ENCODE measurements at regions not wholly inside any gene's neighbourhood (a gene's known extent, or its start where the extent isn't known, plus 50 kb on each side); places are given as distances from the start of the nearest gene placed in this dataset.

DNA sequence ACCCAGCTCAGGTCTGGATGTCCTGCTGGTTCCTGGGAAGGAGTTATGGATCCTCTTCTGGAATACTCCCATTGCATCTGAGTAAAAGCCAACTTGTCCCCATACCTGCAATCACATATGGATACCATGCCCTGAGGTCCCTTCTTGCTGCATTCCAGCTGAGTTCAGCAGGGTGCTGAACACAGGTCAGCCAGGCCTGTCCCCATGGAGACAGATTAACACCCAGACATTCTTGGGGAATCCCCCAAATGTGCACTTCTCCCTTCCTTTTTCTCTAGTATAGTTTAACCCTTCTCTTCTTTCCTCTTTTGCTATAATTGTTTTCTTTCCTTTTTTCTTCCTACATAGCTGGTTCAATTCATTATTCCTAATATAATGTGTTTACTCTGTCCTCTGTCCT is 799.6 kb upstream of the HS6ST1 start:
- in situ Hi-C loops (cut with HindIII; ENCODE audit: low pct_unique_long_range_greater_than_20kb, low sequenced_read_pairs), result no loop called here
- no peak for DNase-seq (ENCODE audit: low read depth)

DNA sequence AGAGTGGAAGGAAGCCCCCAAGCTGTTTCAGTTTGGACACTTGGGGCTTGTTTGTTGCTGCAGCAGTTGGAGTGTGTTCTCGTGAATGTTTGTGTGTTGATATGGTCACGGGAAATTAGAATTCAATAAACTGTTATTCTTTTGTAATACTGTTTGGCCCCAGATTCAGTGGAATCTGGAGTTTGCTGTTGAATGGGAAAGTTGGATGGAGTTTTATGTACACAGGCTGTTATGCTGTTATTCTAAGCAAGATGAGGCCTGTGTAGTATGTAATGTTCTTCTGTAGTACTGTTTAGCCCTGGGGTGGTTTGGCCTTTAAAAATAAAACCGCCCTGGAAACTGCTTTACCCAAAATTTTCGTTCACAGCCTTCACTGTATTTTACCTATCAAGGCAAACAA is 810.4 kb upstream of the HS6ST1 start:
- in situ Hi-C loops (cut with HindIII; ENCODE audit: low pct_unique_long_range_greater_than_20kb, low sequenced_read_pairs), result no loop called here
- no peak for DNase-seq (ENCODE audit: low read depth)

DNA sequence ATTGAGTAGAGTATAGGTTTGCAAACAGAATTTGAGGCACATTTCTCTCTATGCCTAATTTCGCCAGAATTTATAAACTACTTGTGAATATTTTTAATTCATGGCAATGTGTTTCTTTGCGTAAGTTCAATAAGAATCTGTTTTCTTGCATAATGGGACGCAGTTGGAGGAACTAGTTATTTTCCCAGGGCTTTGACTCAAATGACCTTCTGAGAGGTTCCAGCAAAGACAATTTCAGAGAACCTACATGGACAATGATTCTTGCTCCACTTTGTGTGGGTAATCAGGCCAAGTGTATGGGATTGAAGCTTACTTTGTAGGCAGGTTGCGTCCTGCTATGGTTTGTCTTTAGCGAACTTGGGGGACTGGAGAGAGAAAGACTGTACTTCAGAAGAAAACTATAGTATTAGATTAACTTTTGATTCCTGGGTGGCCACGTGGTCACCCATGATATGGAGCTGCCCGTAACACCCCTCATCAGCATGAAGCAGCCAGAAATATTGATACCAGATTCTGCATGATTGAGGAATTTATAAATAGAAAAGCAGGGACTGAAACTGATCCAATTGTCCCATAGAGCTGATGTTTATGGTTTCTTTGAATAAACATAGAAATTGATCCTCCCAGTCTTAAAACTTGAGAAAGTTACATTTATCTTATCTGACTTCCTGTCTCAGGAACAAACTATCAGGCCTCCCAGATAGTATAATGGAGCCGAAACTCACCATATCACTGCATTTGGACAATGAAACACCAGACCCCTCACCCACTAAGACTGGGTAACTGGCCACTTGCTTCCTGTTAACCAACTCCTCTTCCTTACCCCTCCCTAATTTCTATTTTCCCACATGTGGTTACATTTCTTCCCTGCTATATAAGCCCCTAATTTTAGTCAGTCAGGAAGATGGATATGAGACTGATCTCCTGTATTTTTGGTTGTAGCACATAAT is 815.3 kb upstream of the HS6ST1 start:
- in situ Hi-C loops (cut with HindIII; ENCODE audit: low pct_unique_long_range_greater_than_20kb, low sequenced_read_pairs), result no loop called here
- DNase-seq (ENCODE audit: low read depth), result no peak

DNA sequence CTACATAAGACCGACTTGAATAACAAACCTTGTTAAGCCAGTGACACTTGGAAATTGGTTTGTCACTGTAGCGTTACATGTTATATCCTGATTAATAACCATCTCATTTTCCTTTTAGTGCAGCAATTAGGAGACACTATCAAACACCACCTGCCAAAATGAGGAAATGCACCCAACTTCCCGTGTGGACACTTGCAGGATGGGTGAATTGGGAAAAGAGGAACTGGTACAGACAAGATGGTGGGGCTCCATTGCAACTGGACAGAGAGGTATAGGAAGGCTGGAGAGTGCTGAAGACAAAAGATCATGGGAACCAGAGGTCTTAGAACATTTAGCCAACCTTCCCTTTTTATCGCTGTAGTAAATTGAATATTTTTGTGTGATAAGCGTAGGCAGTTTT is 816.3 kb upstream of the HS6ST1 start:
- in situ Hi-C loops (cut with HindIII; ENCODE audit: low pct_unique_long_range_greater_than_20kb, low sequenced_read_pairs), result no loop called here
- DNase-seq (ENCODE audit: low read depth), result no peak

DNA sequence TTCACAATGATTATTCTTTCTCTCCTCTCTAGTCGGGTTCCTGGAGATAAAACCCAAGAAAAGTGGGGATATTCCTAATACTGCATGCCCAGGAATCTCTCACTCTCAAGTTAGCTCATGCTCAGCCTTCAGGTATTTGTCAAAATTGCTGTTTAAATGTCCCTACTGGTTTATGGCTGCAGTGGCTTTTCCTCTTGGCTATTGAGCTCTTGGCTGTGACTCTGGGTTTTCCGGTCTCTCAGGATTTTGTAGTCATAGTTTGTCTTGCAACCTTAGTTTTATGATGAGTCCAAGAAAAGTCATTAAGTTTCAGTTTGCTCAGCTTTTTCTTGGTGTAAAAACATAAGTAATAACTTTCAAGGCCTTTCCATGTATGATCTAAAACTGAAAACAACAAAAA is 820.7 kb upstream of the HS6ST1 start:
- in situ Hi-C loops (cut with HindIII; ENCODE audit: low pct_unique_long_range_greater_than_20kb, low sequenced_read_pairs), result no loop called here
- DNase-seq (ENCODE audit: low read depth), result no peak

DNA sequence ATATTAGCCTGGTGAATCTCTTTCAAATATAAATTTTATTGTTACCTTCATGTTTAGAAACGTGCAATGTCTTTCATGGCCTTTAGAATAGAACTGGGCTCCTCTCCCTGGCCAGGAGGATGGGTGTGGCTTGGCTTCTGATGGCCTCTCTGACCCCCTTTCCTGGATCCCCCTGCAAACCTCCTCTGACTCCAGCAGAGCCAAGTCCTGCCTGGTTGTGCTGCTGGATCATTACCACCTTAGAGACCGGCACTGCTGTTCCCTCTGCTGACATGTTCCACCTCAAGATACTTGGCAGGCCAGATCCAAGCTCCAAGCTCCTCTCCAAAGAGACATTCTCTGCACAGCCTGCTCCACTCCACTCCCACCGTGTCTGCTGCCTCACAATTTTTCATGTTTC is 823.8 kb upstream of the HS6ST1 start:
- in situ Hi-C loops (cut with HindIII; ENCODE audit: low pct_unique_long_range_greater_than_20kb, low sequenced_read_pairs), result no loop called here
- no peak for DNase-seq (ENCODE audit: low read depth)

DNA sequence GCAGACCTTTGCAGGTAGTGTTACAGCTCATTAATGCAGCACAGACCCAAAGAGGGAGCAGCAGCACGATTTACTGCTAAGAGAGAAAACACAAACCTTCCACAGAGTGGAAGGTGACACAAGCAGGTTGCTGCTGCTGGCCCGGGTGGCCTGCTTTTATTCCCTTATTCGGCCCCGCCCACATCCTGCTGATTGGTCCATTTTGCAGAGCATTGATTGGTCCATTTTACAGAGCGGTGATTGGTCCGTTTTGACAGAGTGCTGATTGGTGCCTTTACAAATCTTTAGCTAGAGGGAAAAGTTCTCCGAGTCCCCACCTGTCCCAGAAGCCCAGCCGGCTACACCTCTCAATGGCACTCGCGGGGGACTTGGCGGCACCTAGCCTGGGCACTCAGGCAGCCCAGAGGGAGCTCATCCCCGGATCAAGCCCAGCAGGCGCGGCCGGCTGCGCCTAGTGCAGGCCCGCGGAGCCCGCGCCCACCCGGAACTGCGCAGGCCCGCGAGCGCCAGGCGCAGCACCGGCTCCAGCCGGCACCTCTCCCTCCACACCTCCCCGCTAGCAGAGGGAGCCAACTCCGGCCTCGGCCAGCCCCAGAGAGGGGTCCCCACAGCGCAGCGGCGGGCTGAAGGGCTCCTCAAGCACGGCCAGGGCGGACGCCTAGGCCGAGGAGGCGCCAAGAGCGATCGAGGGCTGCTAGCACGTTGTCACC is 825.6 kb upstream of the HS6ST1 start:
- in situ Hi-C loops (cut with HindIII; ENCODE audit: low pct_unique_long_range_greater_than_20kb, low sequenced_read_pairs), result no loop called here
- no peak for DNase-seq (ENCODE audit: low read depth)

DNA sequence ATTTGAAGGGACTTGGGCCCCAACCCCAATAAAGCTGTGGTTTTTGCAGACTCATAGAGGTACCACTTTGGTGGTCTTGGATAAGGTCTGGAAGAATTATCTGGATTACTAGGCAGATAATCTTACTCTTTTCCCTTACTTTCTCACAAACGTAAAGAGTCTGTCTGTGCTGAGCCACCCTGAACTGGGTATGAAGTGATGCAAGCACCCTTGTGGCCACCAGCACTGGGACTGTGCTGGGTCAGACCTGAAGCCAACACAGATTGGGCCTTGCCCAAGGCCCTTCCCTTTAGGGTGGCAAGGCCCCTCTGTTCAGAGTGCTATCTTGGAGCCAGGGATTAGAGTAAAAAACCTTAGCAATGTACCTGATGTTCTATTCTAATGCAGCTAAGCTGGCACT is 827.0 kb upstream of the RAB6C start:
- DNase-seq (ENCODE audit: low read depth), result no peak
- in situ Hi-C loops (cut with HindIII; ENCODE audit: low pct_unique_long_range_greater_than_20kb, low sequenced_read_pairs), result no loop called here

DNA sequence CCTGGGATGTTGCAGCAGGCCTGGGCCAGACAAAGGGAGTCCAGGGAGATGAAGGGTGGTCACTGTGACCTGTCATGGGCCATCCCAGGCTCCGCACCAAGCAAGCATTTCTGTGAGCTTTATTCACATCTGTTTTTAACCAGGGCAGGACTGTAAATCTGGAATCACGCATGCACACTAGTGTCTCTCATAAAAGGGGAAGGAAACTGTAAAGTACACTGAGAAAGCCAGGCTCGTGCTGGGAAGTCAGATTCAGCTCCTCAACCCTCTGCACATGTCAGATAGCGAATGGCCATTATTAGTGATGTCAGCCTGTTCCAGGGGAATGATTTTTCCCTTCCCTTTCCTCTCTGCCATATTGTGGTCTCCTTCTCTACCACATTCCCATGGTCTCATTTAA is 818.6 kb upstream of the RAB6C start:
- in situ Hi-C loops (cut with HindIII; ENCODE audit: low pct_unique_long_range_greater_than_20kb, low sequenced_read_pairs), result no loop called here
- DNase-seq (ENCODE audit: low read depth), result no peak

DNA sequence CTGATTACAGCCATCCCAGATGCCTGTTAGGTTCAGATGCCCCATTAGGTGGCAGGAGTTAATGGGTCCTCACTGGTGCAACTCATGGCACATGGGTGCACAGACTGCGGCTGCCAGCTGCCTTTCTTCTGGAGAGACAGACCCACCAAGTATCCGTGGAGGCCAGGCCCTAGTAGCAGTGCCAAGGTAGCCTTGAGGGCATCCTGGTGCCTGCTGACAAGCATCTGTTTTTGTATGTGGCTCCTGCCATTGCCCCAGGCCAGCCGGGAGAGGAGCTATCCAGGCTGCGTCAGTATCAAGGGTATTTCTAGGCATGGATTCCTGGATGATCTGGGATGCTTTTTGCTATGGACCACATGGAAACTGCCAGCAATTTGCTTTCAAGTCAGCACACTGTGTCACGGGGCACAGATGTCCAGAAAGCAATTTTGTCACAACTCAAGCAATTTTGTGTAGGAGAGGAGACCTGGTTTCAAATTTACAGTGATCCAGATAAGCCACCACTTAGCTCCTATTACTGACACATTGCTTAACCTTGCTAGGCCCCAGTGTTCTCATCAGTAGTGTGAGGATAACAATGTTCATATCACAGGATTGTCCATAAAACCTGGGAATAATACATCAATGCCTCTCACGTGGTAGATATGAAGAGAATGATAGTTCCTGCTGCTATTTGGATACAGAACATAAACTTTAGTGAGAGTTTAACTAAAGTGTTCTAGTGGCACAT is 815.1 kb upstream of the RAB6C start:
- in situ Hi-C loops (cut with HindIII; ENCODE audit: low pct_unique_long_range_greater_than_20kb, low sequenced_read_pairs), result no loop called here
- DNase-seq (ENCODE audit: low read depth), result no peak

DNA sequence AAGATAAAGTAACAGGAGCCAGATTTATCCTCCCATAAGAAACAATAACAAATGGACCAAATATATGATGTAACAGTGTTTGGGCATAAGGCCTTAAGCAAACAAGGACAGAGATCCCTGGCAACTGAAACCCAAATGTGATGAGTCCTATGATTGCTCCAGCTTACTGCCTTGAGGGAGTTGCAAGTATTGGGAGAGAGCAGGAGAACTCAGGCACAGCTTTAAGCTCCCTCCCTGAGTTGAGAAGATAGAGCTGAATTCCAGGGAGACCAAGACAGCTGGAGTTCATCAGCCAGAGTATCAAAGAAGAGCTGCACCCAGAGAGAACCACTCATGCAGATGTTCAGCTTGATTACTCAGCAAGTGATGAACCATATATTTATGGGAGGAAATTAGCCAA is 814.5 kb upstream of the RAB6C start:
- no peak for DNase-seq (ENCODE audit: low read depth)
- in situ Hi-C loops (cut with HindIII; ENCODE audit: low pct_unique_long_range_greater_than_20kb, low sequenced_read_pairs), result no loop called here

DNA sequence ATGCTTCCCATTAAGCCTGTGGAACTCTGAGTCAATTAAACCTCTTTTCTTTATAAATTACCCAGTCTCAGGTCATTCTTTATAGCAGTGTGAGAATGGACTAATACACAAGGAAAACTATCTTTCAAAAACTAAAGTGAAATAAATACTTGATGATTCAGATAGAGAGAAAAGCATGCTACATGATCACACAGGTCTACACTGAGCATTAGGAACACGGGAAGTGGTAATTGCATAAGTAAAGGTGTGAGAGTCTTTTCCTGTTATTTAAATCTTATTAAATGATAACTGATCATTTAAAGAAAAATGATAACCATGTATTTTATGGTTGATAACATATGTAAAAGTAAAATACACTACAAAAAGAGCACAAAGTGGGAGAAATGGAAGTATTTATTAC is 812.0 kb upstream of the RAB6C start:
- in situ Hi-C loops (cut with HindIII; ENCODE audit: low pct_unique_long_range_greater_than_20kb, low sequenced_read_pairs), result no loop called here
- no peak for DNase-seq (ENCODE audit: low read depth)

DNA sequence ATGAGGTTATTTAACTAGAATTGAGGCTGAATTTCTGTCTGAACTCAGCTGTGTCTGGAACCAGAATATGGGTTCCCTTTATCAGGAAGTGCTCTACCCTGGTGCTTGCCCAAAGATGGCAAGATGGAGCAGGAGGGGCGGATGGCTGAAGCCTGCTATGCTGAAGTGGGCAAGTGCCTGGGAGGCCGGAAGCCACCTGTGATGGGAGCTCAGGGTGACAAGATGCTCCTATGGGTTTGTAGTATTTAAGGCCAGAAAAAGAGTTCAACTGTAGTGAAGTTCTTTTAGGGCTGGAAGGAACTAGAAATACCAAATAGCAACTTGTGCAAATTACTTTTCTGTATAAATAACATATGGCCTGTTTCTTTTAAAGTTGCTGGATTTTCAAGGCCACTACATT is 808.9 kb upstream of the RAB6C start:
- no peak for DNase-seq (ENCODE audit: low read depth)
- in situ Hi-C loops (cut with HindIII; ENCODE audit: low pct_unique_long_range_greater_than_20kb, low sequenced_read_pairs), result no loop called here

DNA sequence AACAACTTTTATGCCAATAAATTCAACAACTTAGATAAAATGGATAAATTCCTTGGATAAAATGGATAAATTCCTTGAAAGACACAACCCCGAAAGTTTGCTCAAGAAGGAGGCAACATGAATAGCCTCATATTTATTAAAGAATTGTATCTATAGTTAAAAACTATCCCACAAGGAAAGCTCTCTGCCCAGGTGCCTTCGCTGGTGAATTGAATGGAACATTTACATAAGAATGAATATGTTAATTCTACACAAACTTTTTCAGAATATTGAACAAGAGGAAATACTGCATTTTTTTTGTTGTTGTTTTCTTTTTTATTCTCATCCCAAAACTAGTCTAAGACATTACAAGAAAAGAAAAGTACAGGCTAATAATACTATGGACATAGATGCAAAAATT is 805.3 kb upstream of the RAB6C start:
- DNase-seq (ENCODE audit: low read depth), result no peak
- in situ Hi-C loops (cut with HindIII; ENCODE audit: low pct_unique_long_range_greater_than_20kb, low sequenced_read_pairs), result no loop called here

DNA sequence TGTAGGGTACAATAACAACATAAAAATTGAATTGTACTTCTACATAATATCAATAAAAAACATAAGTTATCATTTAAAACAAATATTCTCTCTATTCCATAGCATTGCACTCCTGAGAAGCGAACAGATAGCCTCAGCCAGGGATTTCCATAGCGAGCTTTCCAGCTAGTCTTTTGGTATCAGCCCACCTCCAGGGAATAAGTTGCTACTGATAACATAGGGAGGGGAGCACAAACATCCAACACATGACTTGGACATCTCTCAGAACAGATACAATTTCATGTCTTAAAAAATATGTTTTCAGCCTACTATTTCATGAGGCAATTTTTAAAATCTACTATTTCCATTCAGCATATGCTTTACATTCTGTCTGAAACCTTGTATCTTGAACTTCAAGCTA is 804.4 kb upstream of the RAB6C start:
- no peak for DNase-seq (ENCODE audit: low read depth)
- in situ Hi-C loops (cut with HindIII; ENCODE audit: low pct_unique_long_range_greater_than_20kb, low sequenced_read_pairs), result no loop called here

DNA sequence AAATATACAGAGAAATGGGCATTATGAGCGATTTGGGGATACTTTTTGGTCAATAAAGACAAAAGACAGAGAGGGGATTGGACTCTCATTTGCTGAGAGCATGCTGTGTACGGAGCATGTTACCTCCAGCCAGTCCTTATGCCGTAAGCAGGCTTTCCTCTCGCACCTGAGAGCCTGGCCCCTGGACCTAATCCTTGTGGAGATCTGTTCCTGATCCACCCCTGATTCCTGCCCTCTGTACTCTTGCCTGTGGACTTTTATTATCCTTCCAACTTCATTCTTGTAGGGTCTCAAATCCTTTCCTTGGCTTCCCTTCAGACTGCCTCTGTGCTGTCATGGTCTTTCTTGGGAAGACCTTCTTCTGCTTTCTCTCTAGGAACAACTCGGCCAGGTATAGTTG is 803.1 kb upstream of the RAB6C start:
- no peak for DNase-seq (ENCODE audit: low read depth)
- in situ Hi-C loops (cut with HindIII; ENCODE audit: low pct_unique_long_range_greater_than_20kb, low sequenced_read_pairs), result no loop called here

DNA sequence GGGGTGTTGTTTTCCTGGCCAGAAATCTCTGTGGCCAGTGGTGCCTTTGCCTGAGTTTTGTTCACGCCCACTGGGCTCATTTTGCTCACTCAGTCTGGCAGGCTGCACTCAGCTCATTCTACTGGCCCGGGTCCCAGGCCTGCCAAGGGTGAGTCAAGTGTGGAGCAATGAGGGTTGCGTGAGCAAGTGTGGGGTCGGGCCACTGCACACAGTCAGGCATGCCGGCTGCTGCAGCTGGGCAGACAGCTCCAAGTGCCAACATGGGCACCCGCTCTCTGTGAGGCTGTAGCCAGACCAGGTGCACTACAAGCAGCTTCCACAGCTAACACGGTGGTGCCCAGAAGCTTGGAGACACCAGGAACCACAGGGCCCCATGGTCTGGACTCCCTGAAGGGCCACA is 801.1 kb upstream of the RAB6C start:
- in situ Hi-C loops (cut with HindIII; ENCODE audit: low pct_unique_long_range_greater_than_20kb, low sequenced_read_pairs), result no loop called here
- peak; percentile 5 for DNase-seq (ENCODE audit: low read depth)

DNA sequence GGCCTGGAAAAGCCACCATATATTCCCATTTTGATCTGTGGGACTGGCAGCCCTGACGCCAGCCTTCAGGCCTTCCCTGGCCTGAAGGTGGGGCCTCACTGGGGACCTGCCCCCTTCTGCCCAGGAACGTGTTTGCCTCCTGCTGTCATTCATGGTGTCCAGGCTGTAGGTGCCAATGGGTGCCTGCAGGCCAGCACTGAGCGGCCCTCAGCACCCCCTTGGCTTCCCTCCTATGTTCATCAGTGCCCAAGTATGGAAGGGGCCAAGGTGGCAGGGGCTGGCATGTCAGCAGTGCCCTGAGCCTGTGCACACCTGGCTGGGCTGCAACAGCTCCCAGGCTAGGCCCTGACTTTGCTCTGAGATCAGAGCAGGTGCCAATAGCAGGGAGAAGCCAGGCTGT is 800.3 kb upstream of the RAB6C start:
- DNase-seq (ENCODE audit: low read depth), result no peak
- in situ Hi-C loops (cut with HindIII; ENCODE audit: low pct_unique_long_range_greater_than_20kb, low sequenced_read_pairs), result no loop called here

DNA sequence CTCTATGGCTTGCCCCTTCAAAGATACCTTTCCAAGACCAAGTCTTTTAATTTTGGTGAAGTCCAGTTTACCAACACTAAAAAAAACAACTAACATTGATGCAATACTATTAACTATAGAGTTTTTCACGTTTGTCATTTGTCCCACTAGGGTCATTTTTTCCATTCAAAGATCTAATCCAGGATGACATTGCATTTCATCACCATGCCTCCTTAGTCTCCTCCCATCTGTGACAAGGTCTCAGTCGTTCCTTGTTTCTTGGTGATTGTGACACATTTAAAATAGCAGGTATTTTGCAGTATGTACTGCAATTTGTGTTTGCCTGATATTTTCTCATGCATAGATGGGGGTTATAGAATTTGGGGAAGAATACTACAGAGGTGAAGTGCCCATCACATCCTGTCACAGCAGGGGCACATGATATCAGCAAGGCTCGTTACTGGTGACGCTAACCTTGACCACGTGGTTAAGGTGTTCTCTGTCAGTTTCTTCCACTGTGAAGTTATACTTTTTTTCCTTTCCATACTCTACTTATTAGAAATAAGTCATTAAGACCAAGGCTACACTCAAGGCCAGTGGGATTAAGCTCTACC is 799.2 kb upstream of the RAB6C start:
- no peak for DNase-seq (ENCODE audit: low read depth)
- in situ Hi-C loops (cut with HindIII; ENCODE audit: low pct_unique_long_range_greater_than_20kb, low sequenced_read_pairs), result no loop called here

Data from Caki2 (cell line).